GM19023 (cell line): ENCODE measurements at regions not wholly inside any gene's neighbourhood (a gene's known extent, or its start where the extent isn't known, plus 50 kb on each side); places are given as distances from the start of the nearest gene placed in this dataset.
"Not testable (repeated sequence)": the region's sequence is repeated elsewhere in the genome, so short reads cannot be mapped to it uniquely, and the experiment has no call there.

Source experiments
- ATAC-seq: cut with Tn5 transposase; IDR thresholded peaks from one replicate; pipeline ENCODE4 v1.9.1; 2021; ENCODE audit warnings: mild to moderate bottlenecking, moderate library complexity; ENCODE audit not compliant: unreplicated experiment

DNA sequence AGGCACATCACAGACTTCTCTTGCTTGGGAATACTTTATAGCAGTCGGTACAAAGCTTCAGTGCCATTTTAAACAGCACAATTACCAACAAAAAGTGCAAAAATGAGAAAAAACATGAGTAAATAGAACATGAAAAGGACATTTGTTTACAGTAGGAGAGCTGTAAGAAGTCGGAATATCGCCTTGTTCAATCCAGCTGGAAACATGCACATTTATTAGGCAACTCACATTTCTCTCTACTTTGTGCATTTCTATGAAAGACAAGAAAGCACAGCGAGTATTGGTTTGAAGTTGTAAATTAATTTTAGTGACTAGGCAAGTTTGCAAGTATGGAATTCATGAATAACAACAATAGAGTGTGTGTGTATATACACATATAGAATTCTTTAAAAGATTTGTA lies 484.7 kb downstream of the DACH1 start:
- no peak for ATAC-seq

DNA sequence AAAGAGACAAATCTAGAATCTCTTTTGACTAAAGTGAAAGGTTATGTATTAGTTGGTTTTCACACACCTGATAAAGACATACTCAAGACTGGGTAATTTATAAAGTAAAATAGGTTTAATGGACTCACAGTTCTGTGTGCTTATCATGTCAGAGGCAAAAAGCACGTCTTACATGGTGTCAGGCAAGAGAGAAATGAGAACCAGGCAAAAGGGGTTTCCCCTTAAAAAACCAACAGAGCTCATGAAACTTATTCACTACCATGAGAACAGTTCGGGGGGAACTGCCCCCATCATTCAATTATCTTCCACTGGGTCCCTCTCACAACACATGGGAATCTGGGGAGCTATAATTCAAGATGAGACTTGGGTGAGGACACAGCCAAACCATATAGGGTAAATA lies 486.8 kb downstream of the DACH1 start:
- no peak for ATAC-seq

DNA sequence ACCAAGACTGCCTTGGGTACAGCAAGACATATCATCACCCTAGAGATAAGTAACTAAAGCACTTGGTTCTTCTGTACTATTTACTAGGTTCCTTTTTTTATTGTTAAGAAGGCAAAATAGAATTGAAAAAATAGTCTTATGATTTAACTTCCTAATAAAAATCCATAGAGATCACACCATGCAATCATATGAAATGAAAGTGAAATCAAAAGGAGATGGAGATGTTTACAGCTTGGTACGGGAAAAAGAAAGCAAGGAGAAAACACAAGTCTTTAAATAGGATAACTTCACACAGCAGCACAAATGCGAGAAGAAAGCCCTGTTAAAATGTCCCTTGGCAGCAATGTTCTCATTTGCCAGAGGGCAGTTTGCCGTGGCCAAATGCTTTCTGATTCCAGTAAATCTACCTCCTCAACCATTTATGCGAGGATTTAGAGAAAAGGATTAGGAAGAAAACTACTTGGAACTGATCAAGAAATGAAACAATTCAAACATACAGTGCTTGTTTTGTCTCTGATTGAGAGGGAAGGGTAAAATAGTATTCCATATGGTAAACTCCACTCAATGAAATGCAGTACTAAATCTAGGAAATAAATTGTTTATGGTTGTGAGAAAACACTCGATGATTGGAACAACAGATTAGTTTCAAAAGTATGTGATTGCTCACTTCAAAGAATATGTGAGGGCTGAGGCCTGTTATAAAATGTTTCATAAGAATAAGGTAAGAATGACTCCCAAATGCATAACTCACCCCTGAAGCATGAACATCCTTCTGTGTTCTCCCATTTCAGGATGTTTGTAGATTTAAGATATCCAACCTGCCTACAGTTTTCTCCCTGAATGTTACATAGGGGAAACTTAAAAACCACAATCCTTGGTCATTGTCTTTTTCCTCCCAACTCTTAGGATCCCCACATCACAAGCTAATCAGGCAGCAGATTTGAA lies 487.8 kb downstream of the DACH1 start:
- ATAC-seq = no peak

DNA sequence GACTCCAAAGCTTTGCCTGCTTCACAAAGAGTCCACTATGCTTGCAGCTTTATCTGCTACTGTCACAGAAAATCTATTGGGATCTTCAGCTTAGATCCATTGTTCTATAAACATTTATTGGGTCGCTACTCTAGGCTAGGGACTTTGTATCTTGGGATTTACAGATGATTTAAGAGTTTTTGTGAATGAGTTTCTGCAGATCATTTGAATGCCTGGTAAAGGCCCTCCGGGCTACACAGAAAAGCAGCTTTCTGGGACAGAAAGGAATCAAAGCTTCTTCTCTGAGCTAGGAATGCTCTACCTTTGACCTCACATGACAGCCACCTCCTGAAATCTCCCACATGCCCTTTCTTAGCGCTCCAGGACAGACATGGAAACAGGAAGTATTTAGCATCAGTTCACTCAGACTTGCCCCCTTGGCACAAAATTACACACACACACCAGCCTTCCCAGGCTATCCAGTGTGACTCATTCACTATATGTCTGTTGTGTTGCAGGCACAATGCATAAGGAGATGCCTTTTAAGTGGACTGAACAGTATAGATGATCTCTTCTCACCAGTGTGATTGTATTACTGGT lies 492.4 kb downstream of the DACH1 start:
- no peak for ATAC-seq

DNA sequence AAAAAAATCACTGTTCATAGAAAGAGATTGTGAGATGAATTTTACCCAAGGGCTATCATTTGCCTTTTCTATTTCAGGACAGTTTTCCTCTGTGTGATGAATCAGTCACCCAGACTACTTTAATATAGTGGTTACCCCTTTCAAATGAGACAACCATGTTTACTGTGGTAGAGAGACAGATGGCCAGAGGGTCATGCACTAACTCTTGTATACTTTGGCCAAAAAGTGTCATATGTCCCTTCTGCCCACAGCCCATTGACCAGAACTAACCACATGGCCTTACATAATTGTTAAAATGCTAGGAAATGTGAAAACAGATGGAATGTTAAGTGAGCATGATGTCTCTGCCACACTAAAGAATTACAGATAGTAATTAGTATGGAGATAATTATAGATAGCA lies 498.7 kb downstream of the DACH1 start:
- no peak for ATAC-seq

DNA sequence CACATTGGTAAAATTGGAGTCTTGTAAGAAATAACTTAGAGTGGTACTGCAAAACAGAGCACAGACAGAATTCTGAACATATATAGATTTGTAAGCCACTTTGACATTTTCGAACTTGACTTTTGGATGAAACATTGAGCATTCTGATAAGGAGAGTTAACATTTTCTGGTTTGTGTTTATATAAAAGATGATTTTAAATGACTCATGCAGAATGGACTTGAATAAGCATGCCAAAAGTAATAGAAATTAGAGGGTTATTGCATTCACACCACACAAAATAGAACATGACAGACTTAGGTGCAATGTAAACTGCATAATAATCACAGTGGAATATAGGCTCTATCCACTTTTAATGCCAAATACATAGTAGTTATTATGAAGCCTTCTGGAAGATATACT lies 507.0 kb downstream of the DACH1 start:
- ATAC-seq = no peak

DNA sequence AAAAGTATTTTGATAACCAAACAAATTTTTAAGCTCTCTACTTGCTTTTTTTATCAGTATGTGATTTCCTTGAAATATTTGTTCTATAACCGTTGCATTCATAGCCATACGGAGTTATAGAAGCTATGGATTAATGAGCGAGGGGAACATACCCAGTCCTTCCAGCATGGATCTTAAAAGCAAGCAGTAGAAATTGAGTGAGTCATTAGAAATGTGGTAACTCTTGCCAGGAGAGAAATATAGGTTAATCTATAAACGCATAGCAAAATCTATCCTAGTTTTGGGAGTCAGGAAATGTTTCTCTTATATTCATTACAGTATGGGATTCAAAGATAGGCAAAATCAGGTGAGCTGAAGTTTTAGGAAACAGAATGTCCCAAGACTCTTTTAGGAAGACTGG lies 507.4 kb downstream of the DACH1 start:
- no peak for ATAC-seq

DNA sequence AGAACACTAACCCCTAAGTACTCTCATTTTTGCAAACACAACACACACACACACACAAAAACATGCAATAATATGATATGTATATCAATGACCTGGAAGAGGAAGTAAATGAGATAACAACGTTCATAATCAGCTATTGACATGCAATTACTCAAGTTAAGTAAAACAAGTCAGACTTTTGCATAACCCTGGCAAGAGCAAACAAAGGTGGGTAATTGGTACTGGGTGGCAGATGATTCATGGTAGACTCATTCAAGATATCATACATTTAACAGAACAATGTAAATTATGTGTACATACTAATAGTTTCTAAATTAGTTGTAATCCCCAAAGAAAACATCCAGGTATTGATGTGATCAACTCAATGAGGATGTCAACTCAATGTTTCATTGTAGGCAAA lies 508.8 kb downstream of the DACH1 start:
- no peak for ATAC-seq

DNA sequence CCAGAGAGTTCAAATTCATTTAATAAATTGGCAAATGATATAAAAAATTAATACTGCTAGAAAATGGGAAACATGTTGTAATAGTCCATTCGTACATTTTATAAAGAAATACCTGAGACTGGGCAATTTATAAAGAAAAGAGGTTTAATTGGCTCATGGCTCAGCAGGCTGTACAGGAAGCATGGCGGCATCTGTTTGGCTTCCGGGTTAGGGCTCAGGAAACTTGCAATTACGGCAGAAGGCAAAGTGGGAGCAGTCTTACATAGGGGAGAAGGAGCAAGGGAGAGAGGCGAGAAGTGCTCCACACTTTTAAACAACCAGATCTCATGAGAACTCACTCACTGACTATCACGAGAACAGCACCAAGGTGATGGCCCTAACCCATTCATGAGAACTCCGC lies 512.0 kb downstream of the DACH1 start:
- ATAC-seq = no peak

DNA sequence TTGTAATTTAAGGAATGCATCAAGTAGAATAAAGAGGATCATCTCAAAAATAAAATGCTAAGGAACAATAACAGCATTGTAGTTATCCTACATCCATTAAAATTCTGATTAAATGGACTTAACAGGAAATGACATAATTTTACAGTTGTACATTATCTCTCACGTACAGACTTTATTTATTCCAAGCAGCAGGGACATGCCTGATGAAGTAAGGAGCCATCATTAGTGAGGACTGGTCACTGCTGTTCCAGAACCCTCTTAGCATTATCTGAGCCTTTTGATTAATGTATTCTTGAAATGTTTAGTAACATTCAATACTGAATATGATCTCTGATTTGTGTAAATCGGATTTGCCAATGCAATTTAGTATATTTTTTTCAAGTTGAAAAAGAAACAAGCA lies 516.1 kb downstream of the DACH1 start:
- no peak for ATAC-seq

DNA sequence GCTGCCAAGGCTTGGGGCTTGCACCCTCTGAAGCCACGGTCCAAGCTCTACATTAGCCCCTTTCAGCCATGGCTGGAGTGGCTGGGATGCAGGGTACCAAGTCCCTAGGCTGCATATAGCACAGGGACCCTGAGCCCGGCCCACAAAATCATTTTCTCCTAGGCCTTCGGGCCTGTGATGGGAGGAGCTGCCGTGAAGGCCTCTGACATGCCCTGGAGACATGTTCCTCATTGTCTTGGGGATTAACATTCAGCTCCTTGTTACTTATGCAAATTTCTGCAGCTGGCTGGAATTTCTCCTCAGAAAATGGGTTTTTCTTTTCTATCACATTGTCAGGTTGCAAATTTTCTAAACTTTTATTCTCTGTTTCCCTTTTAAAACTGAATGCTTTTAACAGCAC lies 521.1 kb downstream of the DACH1 start:
- ATAC-seq = not testable (repeated sequence)

DNA sequence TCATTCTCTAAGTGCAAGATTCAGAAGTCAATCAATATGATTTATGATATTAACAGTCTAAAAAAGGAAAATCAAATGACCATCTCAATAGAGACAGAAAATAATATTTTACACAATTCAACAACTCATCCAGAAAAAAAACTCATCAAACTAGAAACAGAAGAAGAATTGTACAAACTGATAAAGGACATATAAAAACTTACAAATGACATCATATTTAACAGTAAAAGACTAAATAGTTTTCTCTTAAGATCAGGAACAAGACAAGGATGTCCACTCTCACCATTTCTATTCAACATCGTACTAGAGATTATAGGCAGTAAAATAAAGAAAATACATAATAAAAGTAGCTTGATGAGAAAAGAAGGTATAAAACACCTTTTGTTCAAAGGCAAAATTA lies 527.3 kb downstream of the DACH1 start:
- no peak for ATAC-seq

DNA sequence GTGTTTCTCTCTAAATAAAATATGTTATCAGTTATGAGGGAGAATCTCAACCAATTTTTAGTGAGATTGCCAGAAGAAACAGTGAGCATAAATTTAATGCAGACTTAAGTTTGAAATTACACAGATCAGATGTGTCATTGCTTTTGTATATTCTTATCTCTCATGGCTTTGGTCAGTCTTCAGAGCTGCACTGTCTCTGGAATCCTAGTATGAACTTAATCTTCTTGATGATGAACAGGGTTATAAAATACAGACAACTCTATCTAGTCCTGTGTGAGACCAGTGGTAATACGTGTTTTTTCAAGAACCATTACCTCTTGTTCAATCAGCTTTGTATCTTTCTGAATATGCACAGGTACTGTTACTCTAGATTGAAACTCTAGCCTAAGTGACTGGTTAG lies 528.0 kb downstream of the DACH1 start:
- no peak for ATAC-seq

DNA sequence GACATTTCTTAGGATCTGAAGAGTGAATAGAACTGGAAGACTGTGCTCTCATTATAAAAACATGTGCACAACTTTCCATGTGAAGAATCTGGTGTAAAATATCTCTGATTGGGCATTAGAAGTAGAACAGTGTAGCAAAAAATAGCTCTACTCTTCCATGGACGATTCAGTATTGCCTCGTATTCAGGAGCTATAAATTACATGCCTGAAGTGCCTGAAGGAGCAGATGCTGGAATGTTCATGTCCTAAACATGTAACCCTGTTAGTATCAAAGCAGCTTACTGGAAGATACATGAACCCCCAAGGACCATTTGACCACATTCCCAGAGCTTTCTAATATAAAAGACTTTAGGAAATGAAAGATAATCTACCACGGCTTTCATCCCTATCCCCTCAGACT lies 528.9 kb downstream of the DACH1 start:
- ATAC-seq = no peak

DNA sequence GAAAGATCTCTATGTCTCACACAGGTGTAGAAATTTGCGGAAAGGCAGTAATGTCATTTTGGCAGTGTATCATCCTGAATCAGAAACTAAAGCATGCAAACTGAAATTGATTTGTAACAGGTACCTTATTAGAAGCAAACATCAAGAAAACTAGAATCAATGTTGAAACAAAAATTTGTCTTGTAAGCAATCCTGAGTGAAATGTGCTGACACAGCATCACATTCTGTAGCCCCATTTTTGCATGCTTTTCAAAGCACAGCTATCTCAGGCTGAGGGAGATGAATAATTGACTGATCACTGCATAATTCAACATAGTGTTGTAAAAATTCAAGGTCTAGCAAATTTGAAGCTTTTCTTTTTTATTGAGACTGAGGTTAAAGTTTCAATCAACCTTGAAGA lies 539.7 kb downstream of the DACH1 start:
- no peak for ATAC-seq

DNA sequence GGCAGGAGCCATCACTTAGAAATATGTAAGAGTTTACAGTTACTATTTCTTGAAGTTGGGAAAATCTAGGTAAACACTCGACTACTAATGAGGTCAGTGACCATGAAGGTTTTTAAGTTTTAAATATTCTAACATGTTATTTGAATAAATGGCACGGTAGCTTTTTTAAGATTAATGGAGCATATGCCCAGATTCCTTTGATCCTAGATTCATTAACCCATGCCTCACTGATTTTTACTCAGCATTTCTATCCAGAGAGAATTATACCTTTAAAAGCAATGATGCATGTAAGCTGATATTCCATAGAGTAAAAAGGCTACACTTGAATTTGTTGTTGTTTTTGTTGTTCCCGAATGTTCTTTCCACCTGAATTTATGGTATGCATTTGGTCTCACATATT lies 541.4 kb downstream of the DACH1 start:
- ATAC-seq = no peak

DNA sequence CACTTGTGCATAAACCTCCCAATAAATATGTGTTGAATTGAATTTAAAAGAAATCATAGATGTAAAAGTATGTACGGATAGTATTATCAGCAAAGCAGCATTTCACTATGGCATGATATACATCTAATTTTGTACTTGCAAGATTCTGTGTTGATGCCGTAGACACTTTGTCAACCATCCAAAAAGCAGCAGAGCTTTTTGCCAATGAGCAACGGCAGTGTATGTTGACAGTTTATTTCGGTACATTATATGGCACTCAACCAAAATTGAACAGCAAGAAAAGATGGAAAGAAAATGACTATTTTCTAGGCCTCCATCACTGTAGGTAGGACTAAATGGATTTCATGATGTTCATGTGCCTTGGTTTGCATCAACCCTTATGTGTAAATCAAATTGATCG lies 543.7 kb downstream of the DACH1 start:
- no peak for ATAC-seq

DNA sequence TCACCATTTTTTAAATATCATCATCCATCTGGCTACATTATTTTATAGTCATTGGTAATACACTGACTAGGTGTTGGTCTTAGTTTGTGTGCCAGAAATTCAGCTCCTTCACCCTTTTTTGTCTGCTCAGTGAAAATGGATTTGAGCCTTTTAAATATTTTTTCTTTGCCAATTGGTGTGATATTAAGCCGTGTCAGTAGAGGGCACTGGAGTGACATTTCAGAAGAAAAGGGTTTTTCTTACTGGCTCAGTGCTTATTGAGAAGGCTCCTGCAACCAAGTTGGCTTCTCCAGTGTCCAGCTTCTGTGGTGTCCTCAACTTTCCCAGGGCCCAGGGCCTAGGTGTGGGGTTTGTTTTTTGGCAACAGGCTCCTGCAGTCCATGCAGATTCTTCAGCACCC lies 546.6 kb downstream of the DACH1 start:
- no peak for ATAC-seq

DNA sequence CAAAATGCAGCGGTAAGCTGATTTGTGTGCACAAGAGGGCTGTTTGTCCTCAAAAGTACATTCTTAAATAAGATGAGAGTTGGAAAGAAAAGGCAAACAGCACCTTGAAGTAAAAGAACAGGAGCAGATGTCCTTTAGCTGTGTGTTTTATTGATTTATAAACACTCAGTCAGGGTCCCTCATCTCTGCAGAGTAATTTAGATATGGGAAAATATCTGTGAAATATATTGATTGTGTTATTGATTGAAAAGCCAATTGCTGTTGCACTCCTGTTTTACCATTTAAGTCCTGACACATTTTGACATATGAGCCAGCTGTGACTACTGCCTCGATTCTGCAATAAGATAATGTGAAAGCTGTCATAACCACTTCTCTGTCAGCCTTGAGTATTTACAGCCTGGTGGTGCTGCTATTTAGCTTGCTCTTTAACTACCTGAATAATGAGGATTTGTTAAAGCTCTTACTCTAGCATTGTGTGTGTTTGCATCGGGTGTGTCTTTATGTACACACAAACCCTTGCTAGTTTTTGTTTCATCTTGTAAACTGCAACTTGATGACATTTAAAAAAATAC lies 550.1 kb downstream of the DACH1 start:
- no peak for ATAC-seq

DNA sequence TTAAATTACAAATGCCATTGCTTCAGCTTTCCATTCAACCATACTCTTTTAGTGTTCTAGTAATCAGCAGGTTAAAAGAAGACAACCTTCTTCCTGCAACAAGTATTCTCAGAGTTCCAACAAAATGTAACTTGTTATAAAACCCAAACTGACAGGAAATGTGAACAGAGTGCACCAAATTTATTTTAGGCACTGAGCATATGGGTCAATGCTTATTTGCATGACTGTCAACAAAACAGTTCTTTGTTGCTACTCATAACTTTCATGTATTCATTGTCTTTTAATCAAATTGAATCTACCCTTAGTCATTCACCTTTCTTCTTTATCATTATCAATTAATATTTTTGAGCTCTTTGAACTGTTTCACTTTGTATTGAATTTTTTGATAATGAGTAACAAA lies 554.1 kb downstream of the DACH1 start:
- ATAC-seq = no peak

DNA sequence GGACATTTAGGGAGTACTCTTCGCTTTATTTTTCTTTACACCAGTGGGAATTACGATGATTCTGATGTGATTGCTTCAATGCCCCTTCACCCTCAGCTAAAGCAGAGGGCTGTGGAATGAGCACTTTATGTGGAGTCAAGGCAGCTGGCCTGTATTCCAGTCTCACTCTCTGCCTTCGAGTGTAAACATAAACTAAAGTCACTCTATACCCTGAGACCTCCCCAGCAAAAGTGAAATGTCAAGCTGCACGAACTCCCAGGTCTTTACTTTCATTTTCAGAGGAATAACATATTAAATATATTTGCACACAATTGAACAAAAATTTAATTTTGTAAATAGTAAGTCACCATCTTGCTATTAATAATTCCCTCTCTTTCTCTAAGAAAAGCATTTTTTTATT lies 557.1 kb downstream of the DACH1 start:
- no peak for ATAC-seq

DNA sequence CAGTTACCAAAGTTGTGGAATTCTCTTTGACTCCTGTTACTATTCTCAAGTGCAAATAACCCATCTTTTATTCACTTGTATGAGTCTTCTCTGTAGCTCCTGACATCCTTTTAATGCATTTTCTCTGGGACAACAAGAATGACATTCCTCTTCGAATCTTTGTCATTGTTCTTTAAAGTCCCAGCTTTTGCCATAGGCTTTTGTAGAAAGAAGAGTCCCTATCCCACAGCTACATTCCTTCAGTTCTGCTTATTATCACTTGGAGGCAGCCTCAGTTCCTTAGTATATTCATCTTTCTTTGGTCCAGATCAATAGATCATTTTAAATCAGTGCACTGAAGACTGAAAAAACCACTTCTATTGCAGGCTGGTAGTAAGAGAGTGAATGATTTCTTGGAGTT lies 560.2 kb downstream of the DACH1 start:
- no peak for ATAC-seq
